CD4-positive, alpha-beta memory T cell (primary cell): ENCODE measurements at regions not wholly inside any gene's neighbourhood (a gene's known extent, or its start where the extent isn't known, plus 50 kb on each side); places are given as distances from the start of the nearest gene placed in this dataset.

ENCODE experiments used
- CTCF ChIA-PET: fragments of 350-600 bp; sonication (Branson Sonifier 250); formaldehyde crosslinking; loops from one replicate; lab custom pipeline; 2021; ENCODE audit warnings: inconsistent platforms; ENCODE audit not compliant: partially characterized antibody; lab: Charles Lee
- POLR2A ChIA-PET: fragments of 350-600 bp; sonication (Branson Sonifier 250); formaldehyde crosslinking; loops from one replicate; lab custom pipeline; 2021; ENCODE audit not compliant: partially characterized antibody; lab: Charles Lee
- DNase-seq, 5 donors: peaks; one replicate each; pipeline versions ENCODE4 v3.0.0 to v3.0.0-alpha.2; 2020 to 2022; ENCODE audit warnings: mixed read lengths in 1 of 5
- H3K27ac ChIP-seq: one replicate; pipeline ENCODE4 v1.7.0; 2013; ENCODE audit warnings: low read depth, low read length
- H3K27me3 ChIP-seq: 2 replicates; pipeline ENCODE4 v1.7.0; 2013; ENCODE audit warnings: mild to moderate bottlenecking, low read length, moderate library complexity; ENCODE audit not compliant: insufficient read depth
- H3K36me3 ChIP-seq: 2 replicates; pipeline ENCODE4 v1.7.0; 2013; ENCODE audit warnings: mild to moderate bottlenecking, low read length, moderate library complexity; ENCODE audit not compliant: insufficient read depth
- H3K4me1 ChIP-seq: 2 replicates; pipeline ENCODE4 v1.7.0; 2013; ENCODE audit warnings: mild to moderate bottlenecking, low read length, moderate library complexity; ENCODE audit not compliant: insufficient read depth
- H3K4me3 ChIP-seq, 2 donors: one replicate each; pipeline ENCODE4 v1.7.0; 2013; ENCODE audit warnings: low read length in 2 of 2, mild to moderate bottlenecking in 1 of 2
- H3K9me3 ChIP-seq, 2 donors: one replicate each; pipeline ENCODE4 v1.7.0; 2013; ENCODE audit warnings: low read length in 2 of 2, control low read depth in 1 of 2; ENCODE audit not compliant: control insufficient read depth in 1 of 2
- H3K27ac Mint-ChIP-seq, 7 donors: one replicate each; pipeline ENCODE4 v1.8.0; 2020 to 2021; ENCODE audit warnings: mixed read lengths in 7 of 7, mild to moderate bottlenecking in 6 of 7, inconsistent platforms in 3 of 7, moderate library complexity in 3 of 7
- H3K27me3 Mint-ChIP-seq, 2 donors: one replicate each; pipeline ENCODE4 v1.8.0; 2020 to 2021; ENCODE audit warnings: mixed read lengths in 2 of 2
- H3K36me3 Mint-ChIP-seq, 2 donors: one replicate each; pipeline ENCODE4 v1.8.0; 2020 to 2021; ENCODE audit warnings: mixed read lengths in 2 of 2, inconsistent platforms in 1 of 2, mild to moderate bottlenecking in 1 of 2
- H3K4me1 Mint-ChIP-seq, 4 donors: one replicate each; pipeline ENCODE4 v1.8.0; 2020 to 2021; ENCODE audit warnings: mixed read lengths in 4 of 4, mild to moderate bottlenecking in 1 of 4
- H3K4me3 Mint-ChIP-seq, 8 donors: one replicate each; pipeline ENCODE4 v1.8.0; 2020 to 2021; ENCODE audit warnings: mixed read lengths in 8 of 8, mild to moderate bottlenecking in 7 of 8, moderate library complexity in 6 of 8, inconsistent platforms in 3 of 8
- H3K9me3 Mint-ChIP-seq, 8 donors: one replicate each; pipeline ENCODE4 v1.8.0; 2020 to 2021; ENCODE audit warnings: mixed read lengths in 8 of 8, mild to moderate bottlenecking in 5 of 8, inconsistent platforms in 3 of 8, moderate library complexity in 1 of 8
- intact Hi-C: fragments of 100-400 bp; cut with micrococcal nuclease; formaldehyde crosslinking; loops from one replicate; pipeline ENCODE4 v1.15.1; 2023

DNA sequence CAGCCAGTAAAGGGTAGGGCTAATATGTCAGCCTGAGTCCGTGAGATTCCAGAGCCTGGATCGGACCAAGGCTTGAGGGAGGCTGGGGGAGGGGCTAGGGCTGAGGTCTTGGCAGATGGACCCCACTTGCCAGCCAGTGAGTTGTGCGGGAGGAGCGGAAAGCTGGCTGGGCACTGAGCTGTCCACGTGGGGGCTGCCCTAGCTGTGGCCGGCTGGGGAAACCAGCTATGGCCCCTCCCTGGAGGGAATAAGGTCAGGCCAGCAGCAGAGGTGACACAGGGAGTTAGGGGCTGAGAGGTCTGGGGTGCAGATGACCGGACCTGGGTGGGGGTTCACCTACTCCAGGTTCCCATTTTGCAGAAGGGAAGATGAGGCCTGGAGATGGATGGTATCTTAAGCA lies 77.3 kb downstream of the UNCX start:
- H3K36me3 ChIP-seq = no peaks in the 10 kb centered on the region
- Mint-ChIP-seq H3K27ac (no peak overlapping the region), H3K9me3 (peaks cover 0 to 5% (median 0%) of the 10 kb centered on the region in 8 donors), H3K27me3 (peaks cover 1 to 3% of the 10 kb centered on the region in 2 donors), H3K4me3 (no peak overlapping the region), H3K4me1 (no peaks in the 10 kb centered on the region), H3K36me3 (no peaks in the 10 kb centered on the region)
- DNase-seq = no peak
- H3K27ac ChIP-seq = no peak overlapping the region
- intact Hi-C loops = no loop called here
- H3K4me3 ChIP-seq = no peak overlapping the region
- POLR2A ChIA-PET = no interaction called here
- no peaks in the 10 kb centered on the region for H3K9me3 ChIP-seq
- H3K4me1 ChIP-seq = no peaks in the 10 kb centered on the region
- CTCF ChIA-PET = no interaction called here
- no peaks in the 10 kb centered on the region for H3K27me3 ChIP-seq

- Histone ChIP-seq H3K27ac (no peak overlapping the region), H3K4me1 (no peaks in the 10 kb centered on the region), H3K9me3 (no peaks in the 10 kb centered on the region), H3K4me3 (no peak overlapping the region), H3K36me3 (no peaks in the 10 kb centered on the region), H3K27me3 (no peaks in the 10 kb centered on the region)
- ChIA-PET CTCF (no interaction called here), POLR2A (no interaction called here)
- Mint-ChIP-seq H3K27me3 (peaks cover 1 to 3% of the 10 kb centered on the region in 2 donors), H3K4me3 (no peak overlapping the region), H3K4me1 (no peaks in the 10 kb centered on the region), H3K36me3 (no peaks in the 10 kb centered on the region), H3K27ac (no peak overlapping the region), H3K9me3 (peaks cover 0 to 5% (median 0%) of the 10 kb centered on the region in 8 donors)
- intact Hi-C loops = no loop called here
- DNase-seq = no peak
Measured at GRCh38 chr7:1310936-1311335, 78.3 kb downstream of the UNCX start.

- intact Hi-C loops = no loop called here
- H3K4me1 ChIP-seq = no peaks in the 10 kb centered on the region
- no peaks in the 10 kb centered on the region for H3K27me3 ChIP-seq
- ChIA-PET CTCF (no interaction called here), POLR2A (no interaction called here)
- H3K4me3 ChIP-seq = no peak overlapping the region
- no peak overlapping the region for H3K27ac Mint-ChIP-seq
- H3K36me3 Mint-ChIP-seq = no peaks in the 10 kb centered on the region
- H3K9me3 ChIP-seq = no peaks in the 10 kb centered on the region
- no peaks in the 10 kb centered on the region for H3K36me3 ChIP-seq
- H3K27me3 Mint-ChIP-seq = peaks cover 0 to 2% of the 10 kb centered on the region in 2 donors
- no peak overlapping the region for H3K4me3 Mint-ChIP-seq
- peaks cover 0 to 5% (median 0%) of the 10 kb centered on the region in 8 donors for H3K9me3 Mint-ChIP-seq
- no peak overlapping the region for H3K27ac ChIP-seq
- H3K4me1 Mint-ChIP-seq = no peaks in the 10 kb centered on the region
- DNase-seq = no peak
Measured at GRCh38 chr7:1311406-1312135, 78.9 kb downstream of the UNCX start.

DNA sequence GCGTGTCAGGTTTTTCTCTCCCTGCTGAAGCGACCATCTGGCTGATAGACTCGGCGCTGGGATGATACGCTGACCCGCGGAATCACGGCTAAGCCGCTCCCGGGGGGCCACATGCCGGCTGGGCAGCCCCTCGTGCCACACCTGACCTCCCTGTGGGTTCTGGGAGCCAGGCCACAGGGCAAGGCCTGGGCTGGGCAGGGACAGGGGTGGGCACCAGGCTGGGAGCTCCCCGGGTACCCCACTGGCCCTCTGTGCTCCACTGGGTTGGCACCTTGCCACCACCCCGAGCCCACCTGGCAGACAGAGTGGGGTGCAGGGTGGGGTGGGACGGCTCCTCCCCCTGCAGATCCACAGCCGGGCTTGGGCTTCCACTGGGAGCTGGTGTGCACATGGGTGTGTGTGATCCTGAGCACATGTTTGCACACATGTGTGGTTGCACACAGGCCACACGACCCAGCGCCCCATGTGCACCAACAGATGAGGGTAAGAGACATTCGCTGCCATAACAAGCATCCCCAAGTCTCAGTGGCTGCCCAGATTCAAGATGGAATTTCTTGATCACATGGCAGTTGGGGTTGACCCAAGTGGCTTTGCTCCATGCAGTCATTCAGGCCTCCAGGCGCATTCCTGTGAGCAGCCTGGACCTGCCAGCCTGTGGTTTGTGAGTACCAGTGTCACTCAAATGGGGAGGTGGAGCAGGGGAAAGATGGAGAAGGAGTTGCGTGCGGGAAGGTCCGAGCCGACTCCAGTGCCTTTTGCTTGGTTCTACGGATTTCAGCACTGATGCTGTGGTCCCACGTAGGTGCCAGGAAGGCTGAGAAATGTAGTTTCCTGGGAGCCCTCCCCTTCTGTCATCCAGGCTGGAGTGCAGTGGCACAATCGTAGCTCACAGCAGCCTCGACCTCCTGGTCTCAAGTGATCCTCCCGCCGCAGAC lies 79.7 kb downstream of the UNCX start:
- no peaks in the 10 kb centered on the region for H3K27me3 Mint-ChIP-seq
- ChIA-PET CTCF (no interaction called here), POLR2A (no interaction called here)
- H3K4me3 Mint-ChIP-seq = no peak overlapping the region
- H3K4me1 Mint-ChIP-seq = no peaks in the 10 kb centered on the region
- no peaks in the 10 kb centered on the region for H3K36me3 Mint-ChIP-seq
- Histone ChIP-seq H3K4me3 (no peak overlapping the region), H3K27me3 (no peaks in the 10 kb centered on the region), H3K9me3 (no peaks in the 10 kb centered on the region), H3K36me3 (no peaks in the 10 kb centered on the region), H3K4me1 (no peaks in the 10 kb centered on the region), H3K27ac (no peak overlapping the region)
- no peak overlapping the region for H3K27ac Mint-ChIP-seq
- DNase-seq = no peak
- intact Hi-C loops = no loop called here
- H3K9me3 Mint-ChIP-seq = peaks cover 0 to 5% (median 0%) of the 10 kb centered on the region in 8 donors

DNA sequence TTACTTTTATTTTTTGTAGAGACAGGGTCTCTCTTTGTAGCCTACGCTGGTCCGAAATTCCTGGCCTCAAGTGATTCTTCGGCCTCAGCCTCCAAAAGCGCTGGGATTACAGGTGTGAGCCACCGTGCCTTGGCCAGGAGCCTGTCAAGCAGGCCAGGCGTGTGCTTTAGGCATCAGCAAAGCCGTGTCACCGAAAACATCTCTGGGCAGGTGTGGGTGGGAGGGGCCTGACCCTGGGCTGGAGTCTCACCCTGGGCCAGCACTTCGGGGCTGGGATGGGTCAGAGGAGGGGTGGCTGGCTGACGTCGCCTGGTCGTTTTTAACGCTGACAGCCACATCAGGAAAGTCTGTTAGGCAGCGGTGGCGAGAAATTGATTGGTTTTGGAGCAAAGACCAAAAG lies 80.9 kb downstream of the UNCX start:
- Histone ChIP-seq H3K36me3 (no peaks in the 10 kb centered on the region), H3K27me3 (no peaks in the 10 kb centered on the region), H3K4me3 (no peak overlapping the region), H3K27ac (no peak overlapping the region), H3K9me3 (no peaks in the 10 kb centered on the region), H3K4me1 (no peaks in the 10 kb centered on the region)
- Mint-ChIP-seq H3K9me3 (no peaks in the 10 kb centered on the region), H3K4me1 (no peaks in the 10 kb centered on the region), H3K4me3 (no peak overlapping the region), H3K27me3 (no peaks in the 10 kb centered on the region), H3K27ac (no peak overlapping the region), H3K36me3 (no peaks in the 10 kb centered on the region)
- ChIA-PET CTCF (no interaction called here), POLR2A (no interaction called here)
- intact Hi-C loops = no loop called here
- DNase-seq = no peak

- Mint-ChIP-seq H3K27ac (no peak overlapping the region), H3K4me1 (no peaks in the 10 kb centered on the region), H3K9me3 (no peaks in the 10 kb centered on the region), H3K36me3 (no peaks in the 10 kb centered on the region), H3K4me3 (no peak overlapping the region), H3K27me3 (no peaks in the 10 kb centered on the region)
- Histone ChIP-seq H3K27me3 (no peaks in the 10 kb centered on the region), H3K27ac (no peak overlapping the region), H3K4me1 (no peaks in the 10 kb centered on the region), H3K9me3 (no peaks in the 10 kb centered on the region), H3K36me3 (no peaks in the 10 kb centered on the region), H3K4me3 (no peak overlapping the region)
- ChIA-PET CTCF (no interaction called here), POLR2A (no interaction called here)
- intact Hi-C loops = no loop called here
- DNase-seq = no peak
Measured at GRCh38 chr7:1314021-1314907, 81.6 kb downstream of the UNCX start.

DNA sequence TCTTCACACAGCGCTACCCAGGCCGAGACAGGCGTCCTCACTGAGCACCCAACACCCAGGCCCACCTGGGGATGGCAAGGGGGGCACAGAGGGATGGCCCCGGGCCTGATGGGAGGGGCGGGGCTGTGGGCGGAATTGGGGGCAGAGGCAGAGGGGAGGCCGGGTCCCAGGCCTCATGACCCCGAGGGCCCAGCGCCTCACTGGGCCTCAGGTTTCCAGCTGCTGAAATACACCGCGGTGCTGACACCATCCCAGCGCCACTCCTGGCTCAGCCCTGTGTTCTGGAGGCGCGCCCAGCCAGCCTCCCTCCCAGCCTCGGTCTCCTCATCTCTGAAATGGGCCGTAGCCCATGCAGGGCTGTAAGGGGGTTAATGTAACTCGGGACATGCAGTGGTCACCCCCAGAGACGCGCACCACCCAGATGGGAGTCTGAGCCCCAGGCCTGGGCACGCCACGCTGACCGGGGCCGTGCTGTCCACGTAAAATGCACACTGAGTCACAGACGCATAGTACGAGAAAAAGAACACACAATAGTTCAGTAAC lies 82.3 kb downstream of the UNCX start:
- Mint-ChIP-seq H3K4me1 (no peaks in the 10 kb centered on the region), H3K36me3 (no peaks in the 10 kb centered on the region), H3K27ac (no peak overlapping the region), H3K27me3 (no peaks in the 10 kb centered on the region), H3K9me3 (no peaks in the 10 kb centered on the region), H3K4me3 (no peak overlapping the region)
- H3K9me3 ChIP-seq = no peaks in the 10 kb centered on the region
- no peaks in the 10 kb centered on the region for H3K36me3 ChIP-seq
- no peak overlapping the region for H3K27ac ChIP-seq
- ChIA-PET CTCF (no interaction called here), POLR2A (no interaction called here)
- no peaks in the 10 kb centered on the region for H3K4me1 ChIP-seq
- H3K4me3 ChIP-seq = no peak overlapping the region
- intact Hi-C loops = no loop called here
- DNase-seq = no peak
- no peaks in the 10 kb centered on the region for H3K27me3 ChIP-seq
